ENCODE measurements at regions not wholly inside any gene's neighbourhood (a gene's known extent, or its start where the extent isn't known, plus 50 kb on each side); places are given as distances from the start of the nearest gene placed in this dataset.

GRCh38 chrX:38500141-38500540, 61.2 kb upstream of the TSPAN7 start:
- TF ChIP-seq CTCF (conservative IDR thresholded peaks at IDR 0.05; ENCODE audit: low read length) (no peak), EZH2phosphoT487 (IDR thresholded peaks at IDR 0.05; ENCODE audit: borderline replicate concordance, low read depth, low read length) (no peak)
